Ishikawa (cell line): ENCODE measurements at regions not wholly inside any gene's neighbourhood (a gene's known extent, or its start where the extent isn't known, plus 50 kb on each side); places are given as distances from the start of the nearest gene placed in this dataset.

Experiments used
- CEBPB ChIP-seq: IDR thresholded peaks from 2 replicates; pipeline ENCODE4 v1.6.1; 2012
- CREB1 ChIP-seq: IDR thresholded peaks from 2 replicates; pipeline ENCODE4 v1.6.1; 2012; ENCODE audit warnings: low read depth
- EGR1 ChIP-seq: IDR thresholded peaks from 2 replicates; pipeline ENCODE4 v1.6.1; 2012
- EP300 ChIP-seq: IDR thresholded peaks from 2 replicates; pipeline ENCODE4 v1.6.1; 2012; ENCODE audit warnings: borderline replicate concordance
- FOXM1 ChIP-seq: IDR thresholded peaks from 2 replicates; pipeline ENCODE4 v1.6.1; 2012; ENCODE audit warnings: low read depth, borderline replicate concordance
- MAX ChIP-seq: IDR thresholded peaks from 2 replicates; pipeline ENCODE4 v1.6.1; 2012
- NFIC ChIP-seq: IDR thresholded peaks from 2 replicates; pipeline ENCODE4 v1.6.1; 2012
- RAD21 ChIP-seq: IDR thresholded peaks from 2 replicates; pipeline ENCODE4 v1.6.1; 2012; ENCODE audit warnings: low read depth
- REST ChIP-seq: IDR thresholded peaks from 2 replicates; pipeline ENCODE4 v1.6.1; 2012; ENCODE audit warnings: low read depth, mild to moderate bottlenecking
- TAF1 ChIP-seq: IDR thresholded peaks from 2 replicates; pipeline ENCODE4 v1.6.1; 2012; ENCODE audit warnings: low read depth, mild to moderate bottlenecking
- TCF12 ChIP-seq: IDR thresholded peaks from 2 replicates; pipeline ENCODE4 v1.6.1; 2012; ENCODE audit warnings: low read depth
- TEAD4 ChIP-seq: IDR thresholded peaks from 2 replicates; pipeline ENCODE4 v1.6.1; 2012
- USF1 ChIP-seq: IDR thresholded peaks from 2 replicates; pipeline ENCODE4 v1.6.1; 2012
- YY1 ChIP-seq: IDR thresholded peaks from 2 replicates; pipeline ENCODE4 v1.6.1; 2012; ENCODE audit warnings: low read depth
- ZBTB7A ChIP-seq: IDR thresholded peaks from 2 replicates; pipeline ENCODE4 v1.6.1; 2012; ENCODE audit warnings: low read depth

- TF ChIP-seq YY1 (no peak), NFIC (no peak), ZBTB7A (no peak), EP300 (no peak), EGR1 (no peak), TEAD4 (no peak), CEBPB (no peak), RAD21 (no peak), TAF1 (no peak), REST (no peak), TCF12 (no peak), CREB1 (no peak), USF1 (no peak)
Measured at GRCh38 chr5:159503236-159503635, 172.9 kb upstream of the IL12B start.

- TF ChIP-seq EP300 (no peak), TCF12 (no peak), NFIC (no peak), CREB1 (no peak)
Measured at GRCh38 chr5:159504106-159504856, 174.0 kb upstream of the IL12B start.

DNA sequence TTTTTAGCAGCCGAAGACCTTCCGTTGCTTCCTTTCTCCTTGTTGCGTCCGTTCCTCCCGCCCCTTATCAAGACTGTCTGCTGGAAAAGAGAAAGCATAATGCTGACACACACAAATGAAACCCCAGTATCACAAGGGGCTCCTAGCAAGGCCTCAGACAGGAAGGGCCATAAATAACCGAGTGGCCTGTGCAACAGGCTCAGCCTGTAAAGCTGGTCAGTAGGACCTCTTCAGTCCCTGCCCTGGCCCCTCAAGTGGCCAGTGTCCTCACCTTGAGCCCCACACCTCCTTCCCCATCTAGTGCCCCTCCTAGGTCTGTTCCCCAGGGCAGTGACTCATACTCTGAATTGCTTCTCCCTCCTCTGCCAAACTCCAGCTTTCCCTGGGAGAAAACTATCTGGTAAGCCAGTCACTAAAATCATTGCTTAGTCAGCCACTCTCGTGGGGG is 174.6 kb upstream of the IL12B start:
- no peak for TF ChIP-seq TEAD4

DNA sequence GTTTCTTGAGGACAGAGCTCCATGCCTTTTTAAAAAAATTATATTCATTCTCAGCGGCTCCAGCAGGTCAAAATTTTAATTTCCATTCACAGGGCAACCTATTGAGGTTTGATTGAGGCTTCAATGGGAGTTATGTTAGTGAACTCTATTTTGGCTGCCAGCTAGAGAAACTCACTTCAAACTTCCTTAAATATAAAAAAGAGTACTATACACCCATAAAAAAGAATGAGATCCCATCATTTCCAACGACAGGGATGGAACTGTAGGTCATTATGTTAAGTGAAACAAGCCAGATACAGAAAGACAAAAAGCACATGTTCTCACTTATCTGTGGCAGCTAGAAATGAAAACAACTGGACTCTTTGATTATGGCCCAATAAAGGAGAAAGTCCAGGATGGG is 176.8 kb upstream of the IL12B start:
- TF ChIP-seq MAX (no peak), RAD21 (no peak)

- TF ChIP-seq REST (no peak), TEAD4 (no peak), TCF12 (no peak), MAX (no peak), USF1 (no peak), NFIC (no peak), EP300 (no peak), YY1 (no peak), RAD21 (no peak), CREB1 (no peak), CEBPB (no peak), FOXM1 (no peak), ZBTB7A (no peak), EGR1 (no peak), TAF1 (no peak)
Measured at GRCh38 chr5:159507661-159508060, 177.4 kb upstream of the IL12B start.

- no peak for TF ChIP-seq CEBPB
- TF ChIP-seq TEAD4: no peak
- TF ChIP-seq EP300: no peak
- TF ChIP-seq YY1: no peak
- TF ChIP-seq TCF12: no peak
- no peak for TF ChIP-seq ZBTB7A
- no peak for TF ChIP-seq REST
- TF ChIP-seq FOXM1: no peak
- TF ChIP-seq NFIC: no peak
- TF ChIP-seq CREB1: no peak
- TF ChIP-seq RAD21: no peak
- no peak for TF ChIP-seq MAX
- TF ChIP-seq USF1: no peak
- TF ChIP-seq EGR1: no peak
- TF ChIP-seq TAF1: no peak
Measured at GRCh38 chr5:159508344-159508743, 178.1 kb upstream of the IL12B start.
